Pancreas (tissue), 10 donors: ENCODE measurements at regions not wholly inside any gene's neighbourhood (a gene's known extent, or its start where the extent isn't known, plus 50 kb on each side); places are given as distances from the start of the nearest gene placed in this dataset.

Source experiments
- ATAC-seq, 4 donors: fragments of 200-7000 bp; cut with Tn5 transposase; one replicate each; pipeline versions ENCODE4 v1.8.0 to v1.9.1; 2020; ENCODE audit warnings: mild to moderate bottlenecking in 4 of 4, moderate library complexity in 4 of 4
- DNase-seq, 6 donors: peaks; one replicate each; pipeline ENCODE4 v3.0.0-alpha.2; 2020
- FAIRE-seq: peaks from 2 replicates; lab custom pipeline; 2012; peaks lifted over from hg19 to GRCh38; lab: Jason Lieb, UNC
- H3K27ac ChIP-seq, 4 donors: fragments of 200-600 bp; sonication (generic); 1 replicate in 3 of 4; 2 replicates in 1 of 4; pipeline versions ENCODE4 v1.5.0 to v1.8.0; 2020
- H3K27me3 ChIP-seq, 4 donors: fragments of 200-600 bp; one replicate each; pipeline ENCODE4 v1.8.0; 2021
- H3K36me3 ChIP-seq, 3 donors: fragments of 200-600 bp; sonication (generic) in 1 of 3; one replicate each; pipeline versions ENCODE4 v1.5.0 to v1.8.0; 2020 to 2021
- H3K4me1 ChIP-seq, 3 donors: fragments of 200-600 bp; one replicate each; pipeline ENCODE4 v1.8.0; 2021
- H3K4me3 ChIP-seq, 4 donors: fragments of 200-600 bp; sonication (generic) in 2 of 4; one replicate each; pipeline versions ENCODE4 v1.5.0 to v1.8.0; 2020 to 2021
- H3K9me3 ChIP-seq, 4 donors: fragments of 200-600 bp; one replicate each; pipeline ENCODE4 v1.8.0; 2021
- WGBS, 2 donors: extraction: QIAGEN DNeasy Blood & Tissue Kit; methylation state at CpG; one replicate each; pipeline ENCODE4 v1.1.7; 2013; 5-methylcytosine and 5-hydroxymethylcytosine counted together
- intact Hi-C, 3 donors: fragments of 100-400 bp; cut with DNase I; formaldehyde crosslinking; loops; one replicate each; pipeline versions ENCODE4 v1.11.1 to v1.14.2; 2022
- TF ChIP-seq, protein P1 (sequence below), 4 donors: fragments of 200-600 bp; sonication (generic) in 3 of 4; IDR thresholded peaks; one replicate each; pipeline versions ENCODE4 v1.5.0 to v1.8.0; 2021; ENCODE audit warnings: antibody characterized with exemption in 4 of 4
- donor health status: healthy with polysubstance abuse.
- donor health status: DM: no; HTN: no; CAD: no; lungs with moderate emphysema.
- donor health status: DM: no; HTN: no; CAD: no.
- donor health status: control.
- donor health status: control.
- donor health status: Bipolar disorder and iron deficiency.
- donor health status: DM: yes; HTN: yes; CAD: no.
- donor health status: DM: no; HTN: no; CAD: no.
- donor health status: DM: no; HTN: no; CAD: no.
- donor health status: DM: yes; HTN: yes; CAD: no.

DNA sequence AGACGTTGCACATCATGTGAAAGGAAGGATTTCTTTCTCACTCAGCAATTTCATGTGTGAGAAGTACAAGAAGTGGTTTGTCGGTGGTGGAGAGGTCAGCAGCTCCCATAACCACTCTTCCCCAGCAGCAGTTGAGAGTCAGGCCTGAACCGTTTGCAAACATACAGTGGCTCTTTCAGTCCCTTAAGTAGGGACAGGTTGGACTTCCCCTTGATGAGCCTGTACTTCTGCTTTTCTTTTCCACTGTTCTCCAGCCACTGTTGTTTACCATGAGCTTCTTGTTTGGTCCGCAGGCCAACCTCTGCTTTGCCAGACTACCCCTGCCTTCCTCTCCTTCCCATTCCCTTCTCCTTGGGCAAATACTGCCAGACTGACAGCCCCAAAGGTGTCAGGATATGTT, 391.3 kb upstream of the CELF4 start:
- DNase-seq (no peak), FAIRE-seq (no peak), ATAC-seq (no peak)
- no peak overlapping the region for H3K4me3 ChIP-seq
- 47 to 50% methylated on average over 4 of the region's 4 CpGs for WGBS, 2 donors
- TF ChIP-seq, protein P1, sequence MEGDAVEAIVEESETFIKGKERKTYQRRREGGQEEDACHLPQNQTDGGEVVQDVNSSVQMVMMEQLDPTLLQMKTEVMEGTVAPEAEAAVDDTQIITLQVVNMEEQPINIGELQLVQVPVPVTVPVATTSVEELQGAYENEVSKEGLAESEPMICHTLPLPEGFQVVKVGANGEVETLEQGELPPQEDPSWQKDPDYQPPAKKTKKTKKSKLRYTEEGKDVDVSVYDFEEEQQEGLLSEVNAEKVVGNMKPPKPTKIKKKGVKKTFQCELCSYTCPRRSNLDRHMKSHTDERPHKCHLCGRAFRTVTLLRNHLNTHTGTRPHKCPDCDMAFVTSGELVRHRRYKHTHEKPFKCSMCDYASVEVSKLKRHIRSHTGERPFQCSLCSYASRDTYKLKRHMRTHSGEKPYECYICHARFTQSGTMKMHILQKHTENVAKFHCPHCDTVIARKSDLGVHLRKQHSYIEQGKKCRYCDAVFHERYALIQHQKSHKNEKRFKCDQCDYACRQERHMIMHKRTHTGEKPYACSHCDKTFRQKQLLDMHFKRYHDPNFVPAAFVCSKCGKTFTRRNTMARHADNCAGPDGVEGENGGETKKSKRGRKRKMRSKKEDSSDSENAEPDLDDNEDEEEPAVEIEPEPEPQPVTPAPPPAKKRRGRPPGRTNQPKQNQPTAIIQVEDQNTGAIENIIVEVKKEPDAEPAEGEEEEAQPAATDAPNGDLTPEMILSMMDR (IDR thresholded peaks at IDR 0.05): no peak
- no peaks in the 10 kb centered on the region for H3K4me1 ChIP-seq
- H3K27ac ChIP-seq: no peak overlapping the region
- intact Hi-C loops: no loop called here
- H3K27me3 ChIP-seq: no peaks in the 10 kb centered on the region
- no peaks in the 10 kb centered on the region for H3K36me3 ChIP-seq
- no peaks in the 10 kb centered on the region for H3K9me3 ChIP-seq

DNA sequence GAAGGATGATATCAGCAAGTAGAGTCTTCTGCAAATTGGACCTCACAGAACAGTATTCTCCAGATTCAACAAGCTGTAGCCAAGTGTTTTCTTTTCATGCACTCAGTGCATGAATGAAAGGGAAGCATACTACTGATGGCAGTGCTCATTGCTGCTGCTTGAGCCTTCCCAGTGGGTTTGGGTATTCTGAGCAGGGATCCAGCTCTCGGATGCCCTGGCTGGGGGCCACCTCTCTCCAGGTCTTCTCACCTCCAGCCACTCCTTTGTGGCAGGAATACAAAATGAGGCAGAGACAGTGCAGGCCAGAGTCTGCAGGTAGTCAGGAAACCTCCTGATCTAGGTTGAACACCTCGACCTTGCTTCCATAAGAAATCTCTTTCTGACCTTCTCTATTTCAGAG, 390.4 kb upstream of the CELF4 start:
- H3K9me3 ChIP-seq: no peaks in the 10 kb centered on the region
- intact Hi-C loops: no loop called here
- ATAC-seq: no peak
- no peak for FAIRE-seq
- no peak overlapping the region for H3K4me3 ChIP-seq
- 25 to 26% methylated on average over 2 of the region's 2 CpGs for WGBS, 2 donors
- H3K36me3 ChIP-seq: no peaks in the 10 kb centered on the region
- DNase-seq: no peak
- no peak overlapping the region for H3K27ac ChIP-seq
- TF ChIP-seq, protein P1 (IDR thresholded peaks at IDR 0.05): no peak
- H3K4me1 ChIP-seq: no peaks in the 10 kb centered on the region
- H3K27me3 ChIP-seq: no peaks in the 10 kb centered on the region

DNA sequence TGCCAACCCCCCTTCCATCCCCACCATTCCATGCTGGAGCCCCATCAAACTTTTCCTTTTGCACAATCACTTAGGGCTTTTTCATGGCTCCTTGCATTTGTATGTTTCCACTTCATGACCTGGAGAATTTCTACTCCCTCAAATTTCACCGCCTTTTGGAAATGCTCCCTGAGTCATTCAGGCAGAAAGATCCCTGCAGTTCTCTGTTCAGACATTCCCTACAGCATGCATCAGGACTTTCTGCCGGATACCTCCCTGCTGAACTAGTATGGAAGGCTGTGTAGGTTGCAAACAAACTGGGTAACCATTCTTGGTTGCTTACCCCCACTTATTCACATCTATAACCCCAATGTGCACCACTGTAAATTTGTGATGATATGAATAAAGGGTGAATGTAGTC, 389.6 kb upstream of the CELF4 start:
- ATAC-seq: no peak
- TF ChIP-seq, protein P1 (IDR thresholded peaks at IDR 0.05): no peak
- H3K9me3 ChIP-seq: no peaks in the 10 kb centered on the region
- no peaks in the 10 kb centered on the region for H3K27me3 ChIP-seq
- no peak overlapping the region for H3K4me3 ChIP-seq
- no peak for DNase-seq
- WGBS, 2 donors: 58 to 74% methylated on average over 2 of the region's 2 CpGs
- no peak for FAIRE-seq
- H3K4me1 ChIP-seq: no peaks in the 10 kb centered on the region
- intact Hi-C loops: no loop called here
- H3K36me3 ChIP-seq: no peaks in the 10 kb centered on the region
- H3K27ac ChIP-seq: no peak overlapping the region

DNA sequence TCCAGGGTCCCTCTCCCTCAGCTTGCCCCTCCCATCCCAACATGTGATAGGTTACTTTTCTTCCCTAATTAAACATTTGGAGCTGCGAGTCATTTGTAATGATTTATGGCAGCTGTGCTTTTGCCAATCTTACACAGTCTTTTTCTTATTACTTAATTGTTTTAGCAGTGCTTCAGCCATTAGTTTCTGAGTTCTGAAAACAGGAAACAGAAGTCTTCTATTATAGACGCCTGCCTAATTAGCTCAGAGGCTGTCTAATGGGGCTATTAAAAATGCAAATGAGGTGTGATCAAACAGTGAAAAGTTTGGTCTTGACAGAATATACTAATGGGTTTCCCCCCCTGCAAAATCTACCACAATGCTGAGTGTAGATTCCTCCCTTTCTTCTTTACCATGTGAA, 388.3 kb upstream of the CELF4 start:
- intact Hi-C loops: no loop called here

DNA sequence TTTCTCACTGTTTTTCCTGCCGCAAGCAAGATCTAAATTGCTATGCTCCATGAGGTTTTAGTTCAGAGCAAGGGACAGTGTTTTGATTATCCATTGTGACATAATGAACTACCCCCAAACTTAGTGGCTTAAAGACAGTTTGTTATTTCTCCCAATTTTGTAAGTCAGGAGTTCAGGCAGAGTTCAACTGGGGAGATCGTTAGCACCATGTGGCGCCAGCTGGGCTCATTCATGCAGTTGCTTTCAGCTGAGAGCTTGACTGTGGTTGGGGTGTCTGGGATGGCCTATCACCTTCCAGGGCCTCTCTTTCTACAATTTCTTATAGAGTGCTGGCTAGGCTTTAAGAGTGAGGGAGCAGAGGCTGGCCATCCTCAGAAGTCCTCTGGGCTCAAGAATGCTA, 382.9 kb upstream of the CELF4 start:
- Histone ChIP-seq H3K27me3 (no peaks in the 10 kb centered on the region), H3K9me3 (no peaks in the 10 kb centered on the region), H3K4me1 (no peaks in the 10 kb centered on the region), H3K4me3 (no peak overlapping the region), H3K36me3 (no peaks in the 10 kb centered on the region), H3K27ac (no peak overlapping the region)
- TF ChIP-seq, protein P1 (IDR thresholded peaks at IDR 0.05): no peak
- intact Hi-C loops: no loop called here
- 81 to 87% methylated on average over 3 of the region's 3 CpGs for WGBS, 2 donors
- DNase-seq (no peak), ATAC-seq (no peak), FAIRE-seq (no peak)

More for the DNA sequence above, 388.3 kb upstream of the CELF4 start:
- no peak for DNase-seq
- ATAC-seq: no peak
- Histone ChIP-seq H3K9me3 (no peaks in the 10 kb centered on the region), H3K4me1 (no peaks in the 10 kb centered on the region), H3K27me3 (no peaks in the 10 kb centered on the region), H3K4me3 (no peak overlapping the region), H3K27ac (no peak overlapping the region), H3K36me3 (no peaks in the 10 kb centered on the region)
- 31 to 38% methylated on average over 2 of the region's 2 CpGs for WGBS, 2 donors
- TF ChIP-seq, protein P1 (IDR thresholded peaks at IDR 0.05): no peak
- no peak for FAIRE-seq
